ENCODE measurements at regions not wholly inside any gene's neighbourhood (a gene's known extent, or its start where the extent isn't known, plus 50 kb on each side); places are given as distances from the start of the nearest gene placed in this dataset.

GRCh38 chr5:165425594-165425993 lies 1920.2 kb downstream of the MAT2B start:
- Histone ChIP-seq H3K23ac (ENCODE audit: low read length) (no peak overlapping the region), H4K8ac (ENCODE audit: low read depth, low read length) (no peak overlapping the region), H3K4ac (ENCODE audit: low read depth, low read length) (no peak overlapping the region), H4K12ac (ENCODE audit: low read depth, low read length) (no peak overlapping the region), H3K4me1 (ENCODE audit: control insufficient read depth in 1 of 2, insufficient read depth in 2 of 2, low read length in 2 of 2) (no peaks in the 10 kb centered on the region), H3K4me3 (ENCODE audit: low read depth, low read length) (no peak overlapping the region), H4K91ac (ENCODE audit: low read depth, low read length) (no peak overlapping the region), H3K79me2 (ENCODE audit: control insufficient read depth, insufficient read depth, low read length, poor library complexity) (no peaks in the 10 kb centered on the region), H2AK5ac (ENCODE audit: low read length) (no peak overlapping the region), H3K9me3 (ENCODE audit: insufficient read depth, low read depth, low read length) (no peaks in the 10 kb centered on the region), H2BK120ac (ENCODE audit: insufficient read depth, low read length, poor library complexity) (no peak overlapping the region), H2BK5ac (ENCODE audit: low read depth, low read length, poor library complexity) (no peak overlapping the region), H3K4me2 (ENCODE audit: low read length) (no peak overlapping the region), H3K9ac (ENCODE audit: low read length) (no peak overlapping the region), H3K18ac (ENCODE audit: low read length) (no peak overlapping the region), H3K27ac (ENCODE audit: low read depth, low read length) (no peak overlapping the region), H3K36me3 (ENCODE audit: control insufficient read depth in 1 of 2, insufficient read depth in 2 of 2, low read length in 2 of 2) (no peaks in the 10 kb centered on the region), H3K79me1 (ENCODE audit: low read length) (no peaks in the 10 kb centered on the region), H2BK12ac (ENCODE audit: low read length) (no peak overlapping the region), H3K27me3 (ENCODE audit: insufficient read depth, low read length) (no peaks in the 10 kb centered on the region), H2AFZ (ENCODE audit: insufficient read depth, low read length, poor library complexity) (no peak overlapping the region), H3K14ac (ENCODE audit: low read length) (no peak overlapping the region)
- no CpG with 5 or more reads among the region's 4 CpGs for WGBS (ENCODE audit: extremely low coverage, insufficient coverage, insufficient read length)
- DNase-seq: no peak

DNA sequence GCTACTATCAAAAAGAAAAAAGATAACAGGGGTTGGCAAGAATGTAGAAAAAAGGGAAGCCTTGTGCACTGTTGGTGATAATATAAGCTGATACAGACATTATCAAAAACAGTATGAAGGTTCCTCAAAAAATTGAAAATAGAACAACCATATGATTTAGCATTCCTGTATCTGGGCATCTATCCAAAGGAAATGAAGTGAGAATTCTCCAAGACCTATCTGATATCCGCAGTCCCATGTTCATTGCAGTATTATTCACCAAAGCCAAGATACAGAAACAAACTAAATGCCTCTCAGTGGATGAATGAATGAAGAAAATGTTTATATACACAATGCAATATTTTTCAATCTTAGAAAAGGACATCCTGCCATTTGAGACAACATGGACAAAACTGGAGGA lies 1943.3 kb downstream of the MAT2B start:
- H3K9me3 ChIP-seq (ENCODE audit: insufficient read depth, low read depth, low read length): no peaks in the 10 kb centered on the region
- H3K23ac ChIP-seq (ENCODE audit: low read length): no peak overlapping the region
- H3K9ac ChIP-seq (ENCODE audit: low read length): no peak overlapping the region
- H2AFZ ChIP-seq (ENCODE audit: insufficient read depth, low read length, poor library complexity): no peak overlapping the region
- no peak overlapping the region for H2BK120ac ChIP-seq (ENCODE audit: insufficient read depth, low read length, poor library complexity)
- no peaks in the 10 kb centered on the region for H3K27me3 ChIP-seq (ENCODE audit: insufficient read depth, low read length)
- no peak overlapping the region for H4K91ac ChIP-seq (ENCODE audit: low read depth, low read length)
- no peak overlapping the region for H3K18ac ChIP-seq (ENCODE audit: low read length)
- no peak overlapping the region for H3K4me3 ChIP-seq (ENCODE audit: low read depth, low read length)
- no peak overlapping the region for H3K4me2 ChIP-seq (ENCODE audit: low read length)
- H3K36me3 ChIP-seq (ENCODE audit: control insufficient read depth in 1 of 2, insufficient read depth in 2 of 2, low read length in 2 of 2): no peaks in the 10 kb centered on the region
- H3K79me1 ChIP-seq (ENCODE audit: low read length): no peaks in the 10 kb centered on the region
- DNase-seq: no peak
- no peaks in the 10 kb centered on the region for H3K4me1 ChIP-seq (ENCODE audit: control insufficient read depth in 1 of 2, insufficient read depth in 2 of 2, low read length in 2 of 2)
- no peak overlapping the region for H2AK5ac ChIP-seq (ENCODE audit: low read length)
- no peak overlapping the region for H2BK5ac ChIP-seq (ENCODE audit: low read depth, low read length, poor library complexity)
- H4K8ac ChIP-seq (ENCODE audit: low read depth, low read length): no peak overlapping the region
- no peak overlapping the region for H4K12ac ChIP-seq (ENCODE audit: low read depth, low read length)
- H3K27ac ChIP-seq (ENCODE audit: low read depth, low read length): no peak overlapping the region
- no peak overlapping the region for H2BK12ac ChIP-seq (ENCODE audit: low read length)
- no CpG with 5 or more reads among the region's 1 CpG for WGBS (ENCODE audit: extremely low coverage, insufficient coverage, insufficient read length)
- H3K79me2 ChIP-seq (ENCODE audit: control insufficient read depth, insufficient read depth, low read length, poor library complexity): no peaks in the 10 kb centered on the region
- no peak overlapping the region for H3K4ac ChIP-seq (ENCODE audit: low read depth, low read length)
- no peak overlapping the region for H3K14ac ChIP-seq (ENCODE audit: low read length)

GRCh38 chr5:165457859-165458481 lies 1952.6 kb downstream of the MAT2B start:
- H3K23ac ChIP-seq (ENCODE audit: low read length): no peak overlapping the region
- H2AK5ac ChIP-seq (ENCODE audit: low read length): no peak overlapping the region
- H3K4me3 ChIP-seq (ENCODE audit: low read depth, low read length): no peak overlapping the region
- H4K8ac ChIP-seq (ENCODE audit: low read depth, low read length): no peak overlapping the region
- no peak overlapping the region for H3K14ac ChIP-seq (ENCODE audit: low read length)
- H3K79me1 ChIP-seq (ENCODE audit: low read length): no peaks in the 10 kb centered on the region
- peak in 1 of 2 donors; percentile 61 for DNase-seq
- H2AFZ ChIP-seq (ENCODE audit: insufficient read depth, low read length, poor library complexity): no peak overlapping the region
- H4K12ac ChIP-seq (ENCODE audit: low read depth, low read length): no peak overlapping the region
- H2BK120ac ChIP-seq (ENCODE audit: insufficient read depth, low read length, poor library complexity): no peak overlapping the region
- no peaks in the 10 kb centered on the region for H3K4me1 ChIP-seq (ENCODE audit: control insufficient read depth in 1 of 2, insufficient read depth in 2 of 2, low read length in 2 of 2)
- H3K18ac ChIP-seq (ENCODE audit: low read length): no peak overlapping the region
- H4K91ac ChIP-seq (ENCODE audit: low read depth, low read length): no peak overlapping the region
- no CpG with 5 or more reads among the region's 5 CpGs for WGBS (ENCODE audit: extremely low coverage, insufficient coverage, insufficient read length)
- H3K4me2 ChIP-seq (ENCODE audit: low read length): no peak overlapping the region
- no peaks in the 10 kb centered on the region for H3K79me2 ChIP-seq (ENCODE audit: control insufficient read depth, insufficient read depth, low read length, poor library complexity)
- H3K4ac ChIP-seq (ENCODE audit: low read depth, low read length): no peak overlapping the region
- H3K27ac ChIP-seq (ENCODE audit: low read depth, low read length): no peak overlapping the region
- no peak overlapping the region for H3K9ac ChIP-seq (ENCODE audit: low read length)
- no peaks in the 10 kb centered on the region for H3K36me3 ChIP-seq (ENCODE audit: control insufficient read depth in 1 of 2, insufficient read depth in 2 of 2, low read length in 2 of 2)
- no peak overlapping the region for H2BK5ac ChIP-seq (ENCODE audit: low read depth, low read length, poor library complexity)
- H3K27me3 ChIP-seq (ENCODE audit: insufficient read depth, low read length): no peaks in the 10 kb centered on the region
- no peaks in the 10 kb centered on the region for H3K9me3 ChIP-seq (ENCODE audit: insufficient read depth, low read depth, low read length)
- no peak overlapping the region for H2BK12ac ChIP-seq (ENCODE audit: low read length)

DNA sequence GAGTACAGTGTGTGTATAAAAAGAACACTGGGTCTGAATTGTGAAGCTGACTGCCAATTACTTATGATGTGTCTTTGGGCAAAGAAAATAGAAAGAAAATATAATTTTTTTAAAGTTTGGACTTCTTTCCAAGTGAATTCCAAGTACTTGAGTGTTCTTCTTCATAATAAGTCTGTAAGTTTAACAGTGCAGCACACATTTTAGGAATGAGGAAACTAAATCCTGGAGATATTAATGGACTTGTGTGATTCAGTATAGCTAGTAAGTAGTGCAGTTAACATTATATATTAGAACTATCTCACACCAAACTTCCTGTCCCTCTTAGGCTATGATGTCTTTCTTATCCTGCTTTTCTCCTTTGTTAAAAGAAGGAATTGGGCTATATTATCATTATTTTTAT lies 1953.8 kb downstream of the MAT2B start:
- Histone ChIP-seq H3K36me3 (ENCODE audit: control insufficient read depth in 1 of 2, insufficient read depth in 2 of 2, low read length in 2 of 2) (no peaks in the 10 kb centered on the region), H4K8ac (ENCODE audit: low read depth, low read length) (no peak overlapping the region), H3K4me1 (ENCODE audit: control insufficient read depth in 1 of 2, insufficient read depth in 2 of 2, low read length in 2 of 2) (no peaks in the 10 kb centered on the region), H2BK120ac (ENCODE audit: insufficient read depth, low read length, poor library complexity) (no peak overlapping the region), H3K79me1 (ENCODE audit: low read length) (no peaks in the 10 kb centered on the region), H3K9ac (ENCODE audit: low read length) (no peak overlapping the region), H4K91ac (ENCODE audit: low read depth, low read length) (no peak overlapping the region), H2BK12ac (ENCODE audit: low read length) (no peak overlapping the region), H2AK5ac (ENCODE audit: low read length) (no peak overlapping the region), H3K4me2 (ENCODE audit: low read length) (no peak overlapping the region), H3K4ac (ENCODE audit: low read depth, low read length) (no peak overlapping the region), H4K12ac (ENCODE audit: low read depth, low read length) (no peak overlapping the region), H3K9me3 (ENCODE audit: insufficient read depth, low read depth, low read length) (no peaks in the 10 kb centered on the region), H3K4me3 (ENCODE audit: low read depth, low read length) (no peak overlapping the region), H3K79me2 (ENCODE audit: control insufficient read depth, insufficient read depth, low read length, poor library complexity) (no peaks in the 10 kb centered on the region), H3K27ac (ENCODE audit: low read depth, low read length) (no peak overlapping the region), H3K23ac (ENCODE audit: low read length) (no peak overlapping the region), H2BK5ac (ENCODE audit: low read depth, low read length, poor library complexity) (no peak overlapping the region), H3K27me3 (ENCODE audit: insufficient read depth, low read length) (no peaks in the 10 kb centered on the region), H3K18ac (ENCODE audit: low read length) (no peak overlapping the region), H3K14ac (ENCODE audit: low read length) (no peak overlapping the region), H2AFZ (ENCODE audit: insufficient read depth, low read length, poor library complexity) (no peak overlapping the region)
- DNase-seq: no peak

Data from trophoblast cell (in vitro differentiated cells and primary cell).